T-helper 1 cell (primary cell): ENCODE measurements at regions not wholly inside any gene's neighbourhood (a gene's known extent, or its start where the extent isn't known, plus 50 kb on each side); places are given as distances from the start of the nearest gene placed in this dataset.
"Not testable (repeated sequence)": the region's sequence is repeated elsewhere in the genome, so short reads cannot be mapped to it uniquely, and the experiment has no call there.

ENCODE experiments used
- DNase-seq, 5 donors: peaks; one replicate each; pipeline ENCODE4 v3.0.0-alpha.2; 2012 to 2020

DNA sequence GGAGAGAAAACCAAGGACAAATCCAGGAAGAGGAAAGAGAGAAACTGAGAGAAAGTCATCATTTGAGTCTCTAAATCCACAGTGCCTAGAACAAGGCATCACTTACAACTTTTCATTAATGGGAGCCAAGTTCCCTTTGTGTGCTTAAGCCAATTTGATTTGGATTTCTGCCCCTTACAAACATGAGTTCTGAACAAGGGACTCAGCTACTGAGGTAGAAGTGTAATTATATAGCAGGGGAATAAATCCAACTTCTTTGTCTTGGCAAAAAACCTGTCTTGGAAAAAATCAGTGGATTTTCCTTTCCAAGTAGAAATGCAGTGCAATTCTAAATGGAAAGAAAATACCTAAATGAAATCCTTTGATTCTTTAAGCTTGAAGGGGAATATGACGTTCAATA, 307.2 kb upstream of the CNTN3 start:
- DNase-seq = no peak

DNA sequence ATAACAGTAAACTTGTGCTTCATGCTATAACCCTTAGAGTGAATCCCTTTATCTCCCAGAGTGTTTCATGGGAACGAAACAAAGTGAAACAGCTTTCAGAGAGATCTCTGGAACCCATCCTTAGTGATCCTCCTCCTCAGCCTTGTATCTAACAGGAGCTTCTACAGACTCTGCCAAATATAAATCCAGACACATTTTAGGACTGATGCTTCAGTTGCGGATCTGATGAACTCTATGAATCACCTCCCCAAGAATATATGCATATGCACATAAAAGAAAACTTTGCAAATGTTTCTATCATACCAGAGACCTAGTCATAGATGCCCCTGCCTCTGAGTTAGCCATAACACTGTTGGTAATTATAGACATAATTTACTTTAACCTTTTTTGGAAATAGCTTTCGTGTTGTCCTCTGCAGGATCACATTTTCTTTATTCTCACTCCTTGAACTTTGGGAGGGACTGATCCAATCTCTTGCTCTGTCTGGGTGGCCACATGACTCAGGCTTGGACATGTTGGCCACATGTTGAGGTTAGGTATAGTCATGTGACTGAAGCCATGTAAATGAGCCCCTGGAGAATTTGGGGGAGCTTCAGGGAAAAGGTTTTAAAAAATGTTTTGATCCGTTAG, 306.4 kb upstream of the CNTN3 start:
- no peak for DNase-seq

DNA sequence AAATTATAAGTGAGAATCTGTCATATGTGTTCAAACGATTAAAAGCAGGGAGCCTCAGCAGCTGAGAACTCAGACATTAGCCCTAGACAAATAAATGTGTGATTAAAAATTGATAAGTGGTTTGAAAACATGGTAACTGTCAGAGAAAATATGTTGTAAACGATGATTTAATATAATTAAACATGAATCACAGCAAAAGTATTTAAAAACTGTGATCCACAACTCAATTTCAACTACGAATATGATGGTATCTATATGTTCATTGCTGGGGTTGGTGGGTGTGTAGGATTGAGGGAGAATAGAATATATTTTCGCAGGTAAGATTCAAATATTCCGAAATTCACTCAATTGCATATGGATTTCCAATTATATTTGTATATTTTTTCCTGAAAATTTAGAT, 302.2 kb upstream of the CNTN3 start:
- no peak for DNase-seq

DNA sequence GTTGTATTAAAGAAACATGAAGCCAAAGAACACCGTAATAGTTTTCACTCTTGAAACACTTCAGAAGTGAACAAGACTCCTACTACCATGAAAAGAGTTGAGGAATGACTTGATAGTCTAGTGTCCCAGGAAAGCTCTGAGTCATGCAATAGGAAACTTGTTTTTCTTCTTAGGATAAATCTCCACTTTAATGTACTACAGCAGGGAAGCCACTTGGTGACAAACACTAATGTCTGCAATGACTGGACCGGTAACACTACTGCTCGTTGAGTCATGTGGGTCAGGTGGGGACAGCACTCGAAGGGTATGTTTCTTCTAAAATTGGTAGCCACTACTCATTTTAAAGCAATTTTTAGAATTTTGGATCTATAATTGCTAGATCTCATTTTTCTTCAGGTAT, 291.7 kb upstream of the CNTN3 start:
- no peak for DNase-seq

DNA sequence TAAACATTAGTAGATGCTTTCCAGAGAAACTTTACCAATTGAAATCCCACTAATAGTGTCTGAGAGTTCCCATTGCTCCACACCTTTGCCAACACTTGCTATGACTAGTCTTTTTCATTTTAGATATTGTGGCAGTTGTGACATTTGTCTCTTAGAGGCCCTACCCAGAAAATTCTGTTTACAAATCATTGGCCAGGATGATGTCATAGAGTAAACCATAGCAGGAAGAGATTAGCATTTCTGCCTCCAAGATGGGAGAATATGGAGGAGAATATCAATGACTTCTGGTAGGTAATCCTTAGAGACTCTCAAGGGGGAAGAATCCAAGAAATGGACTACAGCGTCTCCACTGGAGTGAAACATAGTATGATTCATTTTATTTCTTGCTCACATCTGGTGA, 291.0 kb upstream of the CNTN3 start:
- DNase-seq = no peak

- no peak for DNase-seq
These were observed 290.2 kb upstream of the CNTN3 start for GRCh38 chr3:74904646-74905045.

GRCh38 chr3:74899796-74900516, 285.5 kb upstream of the CNTN3 start:
- DNase-seq = not testable (repeated sequence)

DNA sequence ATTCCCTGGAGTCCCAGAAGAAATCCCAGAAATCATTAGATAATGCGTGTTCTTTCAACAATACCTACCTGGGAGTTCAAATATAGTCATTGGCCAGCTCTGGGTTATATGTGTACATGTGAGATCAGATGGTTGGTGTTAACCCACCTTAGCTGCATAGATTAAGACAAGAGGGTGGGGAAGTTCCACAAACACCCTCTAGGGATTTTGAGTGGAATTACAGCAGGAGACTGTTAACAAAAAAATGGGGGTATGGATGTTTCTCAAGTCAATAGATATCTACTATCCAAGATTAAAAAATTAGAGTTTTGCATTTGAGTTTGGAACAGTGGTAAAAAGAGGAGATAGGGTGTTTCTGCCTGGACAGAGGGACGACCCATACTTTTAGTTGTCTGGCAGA, 282.5 kb upstream of the CNTN3 start:
- no peak for DNase-seq

- DNase-seq = no peak
These were observed 276.9 kb upstream of the CNTN3 start for GRCh38 chr3:74891312-74891711.

DNA sequence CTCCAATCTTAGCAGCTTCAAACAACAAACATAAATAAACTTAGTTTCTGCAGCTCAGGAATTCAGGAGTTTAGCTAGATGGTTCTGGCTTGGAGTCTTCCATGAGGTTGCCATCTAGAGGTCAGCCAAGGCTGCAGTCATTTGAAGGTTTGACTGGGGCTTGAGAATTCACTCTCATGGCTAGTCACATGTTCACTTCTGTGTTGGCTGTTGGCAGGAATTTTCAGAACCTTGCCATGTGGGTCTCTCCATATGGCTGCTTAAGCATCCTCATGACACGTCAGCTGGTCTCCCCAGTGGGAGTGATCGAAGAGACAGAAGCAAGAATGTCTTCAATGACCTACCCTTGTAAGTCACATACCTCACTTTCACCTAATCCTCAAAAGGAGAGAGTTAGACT, 269.2 kb upstream of the CNTN3 start:
- no peak for DNase-seq

DNA sequence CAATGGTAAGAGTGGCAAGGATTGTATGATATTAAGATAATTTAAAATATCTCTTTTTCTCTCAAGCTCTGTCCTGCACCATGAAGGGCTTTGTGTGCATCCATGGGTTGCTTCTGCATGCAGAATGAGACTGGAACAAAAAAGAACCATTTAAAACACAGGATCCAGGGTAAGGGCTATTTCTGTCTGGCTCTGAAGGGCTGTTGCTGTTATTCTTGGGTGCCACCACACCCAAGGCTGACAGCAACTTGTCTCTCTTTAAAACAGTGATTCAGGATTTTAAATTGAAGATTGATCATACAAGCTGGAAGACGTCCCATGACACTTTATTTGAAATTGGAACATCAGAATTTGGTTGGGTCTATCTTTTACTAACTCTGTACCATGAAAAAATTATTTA, 268.8 kb upstream of the CNTN3 start:
- DNase-seq = no peak

- DNase-seq = no peak
These were observed 265.8 kb upstream of the CNTN3 start for GRCh38 chr3:74880237-74880636.

GRCh38 chr3:74866357-74867030, 252.0 kb upstream of the CNTN3 start:
- DNase-seq = no peak

- DNase-seq = no peak
These were observed 248.0 kb upstream of the CNTN3 start for GRCh38 chr3:74862476-74862875.

- no peak for DNase-seq
These were observed 246.8 kb upstream of the CNTN3 start for GRCh38 chr3:74861211-74861610.

DNA sequence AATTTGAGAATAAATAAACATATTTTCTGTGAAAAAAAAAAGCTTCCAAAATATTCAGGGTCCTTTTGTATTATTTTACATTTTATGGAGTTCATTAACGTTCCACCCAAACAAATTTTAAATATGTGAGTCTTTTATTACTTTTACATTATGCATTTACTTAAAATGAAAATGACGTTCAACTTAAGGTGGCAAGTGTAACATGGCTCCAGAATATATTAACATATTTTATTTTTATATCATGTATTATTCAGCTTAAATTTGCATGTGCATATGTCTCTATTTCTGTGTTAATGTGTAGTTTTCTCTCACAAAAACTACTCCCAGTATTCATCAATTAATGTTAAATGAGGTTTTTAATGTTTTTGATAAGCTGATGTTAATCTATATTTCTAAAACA, 243.6 kb upstream of the CNTN3 start:
- no peak for DNase-seq

GRCh38 chr3:74850381-74850780, 235.9 kb upstream of the CNTN3 start:
- DNase-seq = no peak

DNA sequence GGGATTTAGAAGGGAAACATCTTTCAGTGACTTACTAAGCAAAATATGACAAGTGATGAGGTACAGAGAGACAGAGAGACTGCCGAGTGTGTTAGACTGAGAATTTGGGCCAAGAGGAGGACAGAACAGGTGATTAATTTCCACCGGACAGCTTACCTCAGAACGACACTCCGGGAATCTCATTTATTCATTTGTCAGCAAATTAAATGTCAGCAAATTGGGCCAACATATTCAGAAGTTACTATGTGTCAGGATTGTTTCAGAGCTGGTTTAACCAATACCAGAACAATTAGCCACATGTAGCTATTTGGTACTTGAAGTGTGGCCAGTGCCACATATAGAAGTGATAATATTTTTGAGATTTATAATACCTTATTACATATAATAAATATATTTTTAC, 232.6 kb upstream of the CNTN3 start:
- DNase-seq = no peak

DNA sequence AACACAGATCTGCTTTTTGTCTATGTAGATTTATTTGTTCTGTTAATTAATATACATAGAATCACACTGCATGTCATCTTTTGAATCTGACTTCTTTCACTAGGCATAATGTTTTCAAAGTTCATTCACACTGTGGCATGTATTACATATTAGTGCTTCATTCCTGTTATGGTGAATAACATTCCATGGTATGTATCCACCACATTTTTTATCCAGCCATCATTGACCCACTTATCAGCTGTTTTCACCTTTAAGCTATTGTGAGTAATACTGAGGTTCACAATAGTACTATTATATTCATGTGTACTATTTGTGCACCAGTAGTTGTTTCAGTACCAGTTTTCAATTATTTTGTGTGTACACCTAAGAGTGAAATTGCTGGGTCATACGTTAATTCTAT, 230.6 kb upstream of the CNTN3 start:
- DNase-seq = no peak

DNA sequence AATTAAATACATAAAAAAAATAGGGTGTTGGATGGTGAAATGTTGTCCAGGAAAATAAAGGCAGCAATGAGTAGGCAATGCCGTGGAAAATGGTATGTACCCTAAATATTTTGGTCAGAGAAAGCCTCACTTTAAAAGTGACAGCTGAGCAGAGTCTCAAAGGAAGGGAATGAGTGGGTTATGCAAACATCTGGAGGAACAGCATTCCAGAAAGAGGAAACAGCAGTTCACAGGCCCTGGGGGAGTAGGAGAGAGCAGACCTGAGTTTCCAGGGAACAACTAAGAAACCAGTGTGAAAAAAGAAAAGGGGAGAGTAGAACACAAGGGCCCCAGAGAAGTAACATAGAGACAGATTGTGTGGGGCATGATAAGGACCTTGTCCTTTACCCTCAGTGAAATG, 230.0 kb upstream of the CNTN3 start:
- no peak for DNase-seq

DNA sequence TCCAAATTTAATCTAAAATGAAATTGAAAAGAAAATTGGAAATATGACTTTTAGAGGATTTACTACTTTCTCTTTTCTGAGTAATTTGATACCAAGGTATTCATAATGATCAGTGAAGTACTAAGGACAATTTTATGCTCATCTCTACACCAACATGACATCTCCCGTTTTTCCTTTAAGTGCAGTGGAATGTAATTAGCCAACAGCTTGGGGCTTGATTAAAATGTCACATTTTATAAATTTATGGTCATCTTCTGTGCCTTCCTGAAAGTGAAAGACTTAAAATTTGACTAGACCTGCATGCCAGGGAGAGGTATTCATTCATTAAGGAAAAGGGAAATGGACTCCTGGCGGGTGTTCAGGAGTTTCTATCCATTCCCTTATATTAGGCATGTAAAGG, 228.2 kb upstream of the CNTN3 start:
- DNase-seq = no peak

DNA sequence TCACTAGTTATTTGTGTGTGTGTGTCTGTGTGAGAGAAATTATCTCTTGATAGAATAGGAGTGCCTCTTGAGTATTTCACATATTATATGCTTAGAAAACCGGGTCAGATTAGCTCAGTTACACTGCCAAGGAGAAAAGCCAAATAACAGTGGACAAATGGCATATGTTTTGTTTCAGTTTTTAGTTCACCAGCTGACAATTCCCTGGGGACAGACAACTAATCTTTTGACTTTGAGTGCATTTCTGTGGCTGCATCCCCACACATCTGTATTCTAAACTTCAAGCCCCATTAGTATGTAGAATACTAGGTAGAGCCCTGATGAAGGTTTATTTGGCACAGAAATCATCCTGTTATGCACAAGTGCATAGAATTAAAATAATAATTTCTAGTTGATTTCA, 227.7 kb upstream of the CNTN3 start:
- DNase-seq = no peak

GRCh38 chr3:74839566-74839965, 225.1 kb upstream of the CNTN3 start:
- DNase-seq = no peak

DNA sequence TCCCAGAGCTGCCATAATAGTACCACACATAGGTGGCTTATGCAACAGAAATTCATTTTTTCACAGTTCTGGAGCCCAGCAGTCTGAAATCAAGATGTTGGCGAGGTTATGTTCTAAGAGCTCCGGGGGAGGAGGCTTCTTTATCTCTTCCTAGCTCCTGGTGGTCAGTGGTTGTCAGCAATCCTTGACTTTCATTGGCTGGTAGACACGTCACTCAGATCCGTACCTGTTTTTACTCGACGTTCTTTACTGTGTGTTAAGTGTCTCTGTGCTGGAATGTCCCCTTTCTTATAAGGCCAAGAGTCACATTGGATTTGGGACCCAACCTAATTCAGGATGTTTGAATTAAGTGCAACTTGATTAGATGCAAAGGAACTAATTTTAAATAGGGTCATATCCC, 218.5 kb upstream of the CNTN3 start:
- no peak for DNase-seq
